Fibroblast of lung (primary cell): ENCODE measurements at regions not wholly inside any gene's neighbourhood (a gene's known extent, or its start where the extent isn't known, plus 50 kb on each side); places are given as distances from the start of the nearest gene placed in this dataset.

Experiments
- DNase-seq, 2 donors: peaks; one replicate each; pipeline versions ENCODE4 v3.0.0 to v3.0.0-alpha.2; 2010; ENCODE audit warnings: low read depth in 2 of 2
- H2AFZ ChIP-seq: 2 replicates; pipeline ENCODE4 v1.5.1; 2012; ENCODE audit warnings: low read length, control low read depth, inconsistent platforms
- H3K27ac ChIP-seq: 2 replicates; pipeline ENCODE4 v1.5.1; 2011; ENCODE audit warnings: low read length, control low read depth; ENCODE audit not compliant: insufficient read depth
- H3K27me3 ChIP-seq: 2 replicates; pipeline ENCODE4 v1.5.1; 2011; ENCODE audit warnings: mild to moderate bottlenecking, low read length; ENCODE audit not compliant: control insufficient read depth, insufficient read depth
- H3K36me3 ChIP-seq: 2 replicates; pipeline ENCODE4 v1.5.1; 2011; ENCODE audit warnings: low read length; ENCODE audit not compliant: control insufficient read depth, insufficient read depth
- H3K4me1 ChIP-seq: 2 replicates; pipeline ENCODE4 v1.5.1; 2011; ENCODE audit warnings: low read length; ENCODE audit not compliant: control insufficient read depth, insufficient read depth; ENCODE audit errors: extremely low read depth
- H3K4me2 ChIP-seq: 2 replicates; pipeline ENCODE4 v1.5.1; 2011; ENCODE audit warnings: low read length, control low read depth; ENCODE audit not compliant: insufficient read depth; ENCODE audit errors: extremely low read depth
- H3K4me3 ChIP-seq, 4 experiments: fragments of 200-600 bp in 1 of 4; sonication (generic) in 1 of 4; replicated peaks in 1 of 4; 2 replicates each; pipeline ENCODE4 v1.5.1; 2011 to 2016; ENCODE audit warnings: low read length in 4 of 4, low read depth in 3 of 4, mild to moderate bottlenecking in 3 of 4, control low read depth in 2 of 4, inconsistent platforms in 1 of 4, mixed read lengths in 1 of 4; ENCODE audit not compliant: insufficient read depth in 1 of 4; ENCODE audit errors: control extremely low read depth in 1 of 4
- H3K79me2 ChIP-seq: 2 replicates; pipeline ENCODE4 v1.5.1; 2012; ENCODE audit warnings: mild to moderate bottlenecking, low read length, inconsistent platforms; ENCODE audit not compliant: control insufficient read depth, insufficient read depth
- H3K9ac ChIP-seq: 2 replicates; pipeline ENCODE4 v1.5.1; 2011; ENCODE audit warnings: mild to moderate bottlenecking, low read length, control low read depth; ENCODE audit not compliant: insufficient read depth
- H3K9me3 ChIP-seq: 2 replicates; pipeline ENCODE4 v1.5.1; 2012; ENCODE audit warnings: low read depth, low read length; ENCODE audit not compliant: control insufficient read depth, insufficient read depth
- H4K20me1 ChIP-seq: 2 replicates; pipeline ENCODE4 v1.5.1; 2011; ENCODE audit warnings: low read length; ENCODE audit not compliant: control insufficient read depth, insufficient read depth; ENCODE audit errors: extremely low read depth
- EZH2 ChIP-seq: IDR thresholded peaks from 2 replicates; pipeline ENCODE4 v1.5.1; 2012; ENCODE audit warnings: low read length, control low read depth, mild to moderate bottlenecking; ENCODE audit errors: missing control alignments
- TF ChIP-seq, protein P1 (sequence below), 2 donors: IDR thresholded peaks in 1 of 2; conservative IDR thresholded peaks in 1 of 2; 1 replicate in 1 of 2; 2 replicates in 1 of 2; pipeline ENCODE4 v1.5.1; 2011 to 2012; ENCODE audit warnings: low read length in 2 of 2, control low read depth in 1 of 2, inconsistent platforms in 1 of 2, low read depth in 1 of 2, mild to moderate bottlenecking in 1 of 2

- Histone ChIP-seq H3K36me3 (no peaks in the 10 kb centered on the region), H2AFZ (no peak overlapping the region), H3K79me2 (no peaks in the 10 kb centered on the region), H3K9ac (no peak overlapping the region), H3K4me3 (no peak overlapping the region), H4K20me1 (no peaks in the 10 kb centered on the region), H3K27ac (no peak overlapping the region), H3K4me1 (no peaks in the 10 kb centered on the region), H3K9me3 (no peaks in the 10 kb centered on the region), H3K4me2 (no peak overlapping the region), H3K27me3 (no peaks in the 10 kb centered on the region)
- TF ChIP-seq, protein P1, sequence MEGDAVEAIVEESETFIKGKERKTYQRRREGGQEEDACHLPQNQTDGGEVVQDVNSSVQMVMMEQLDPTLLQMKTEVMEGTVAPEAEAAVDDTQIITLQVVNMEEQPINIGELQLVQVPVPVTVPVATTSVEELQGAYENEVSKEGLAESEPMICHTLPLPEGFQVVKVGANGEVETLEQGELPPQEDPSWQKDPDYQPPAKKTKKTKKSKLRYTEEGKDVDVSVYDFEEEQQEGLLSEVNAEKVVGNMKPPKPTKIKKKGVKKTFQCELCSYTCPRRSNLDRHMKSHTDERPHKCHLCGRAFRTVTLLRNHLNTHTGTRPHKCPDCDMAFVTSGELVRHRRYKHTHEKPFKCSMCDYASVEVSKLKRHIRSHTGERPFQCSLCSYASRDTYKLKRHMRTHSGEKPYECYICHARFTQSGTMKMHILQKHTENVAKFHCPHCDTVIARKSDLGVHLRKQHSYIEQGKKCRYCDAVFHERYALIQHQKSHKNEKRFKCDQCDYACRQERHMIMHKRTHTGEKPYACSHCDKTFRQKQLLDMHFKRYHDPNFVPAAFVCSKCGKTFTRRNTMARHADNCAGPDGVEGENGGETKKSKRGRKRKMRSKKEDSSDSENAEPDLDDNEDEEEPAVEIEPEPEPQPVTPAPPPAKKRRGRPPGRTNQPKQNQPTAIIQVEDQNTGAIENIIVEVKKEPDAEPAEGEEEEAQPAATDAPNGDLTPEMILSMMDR (conservative IDR thresholded peaks at IDR 0.05 in 1 of 2, IDR thresholded peaks at IDR 0.05 in 1 of 2; ENCODE audit: low read depth in 1 of 2, low read length in 2 of 2) = no peak
- no peak for TF ChIP-seq EZH2
- no peak for DNase-seq
Observed at GRCh38 chr4:41375561-41375960, 118.8 kb downstream of the UCHL1 start.

GRCh38 chr4:41377196-41377595 is 120.5 kb downstream of the UCHL1 start:
- Histone ChIP-seq H3K9me3 (no peaks in the 10 kb centered on the region), H3K9ac (no peak overlapping the region), H3K4me1 (no peaks in the 10 kb centered on the region), H3K79me2 (no peaks in the 10 kb centered on the region), H3K4me3 (no peak overlapping the region), H4K20me1 (no peaks in the 10 kb centered on the region), H3K36me3 (no peaks in the 10 kb centered on the region), H3K4me2 (no peak overlapping the region), H3K27me3 (no peaks in the 10 kb centered on the region), H3K27ac (no peak overlapping the region), H2AFZ (no peak overlapping the region)
- TF ChIP-seq, protein P1 (conservative IDR thresholded peaks at IDR 0.05 in 1 of 2, IDR thresholded peaks at IDR 0.05 in 1 of 2; ENCODE audit: low read depth in 1 of 2, low read length in 2 of 2) = no peak
- no peak for TF ChIP-seq EZH2
- no peak for DNase-seq

DNA sequence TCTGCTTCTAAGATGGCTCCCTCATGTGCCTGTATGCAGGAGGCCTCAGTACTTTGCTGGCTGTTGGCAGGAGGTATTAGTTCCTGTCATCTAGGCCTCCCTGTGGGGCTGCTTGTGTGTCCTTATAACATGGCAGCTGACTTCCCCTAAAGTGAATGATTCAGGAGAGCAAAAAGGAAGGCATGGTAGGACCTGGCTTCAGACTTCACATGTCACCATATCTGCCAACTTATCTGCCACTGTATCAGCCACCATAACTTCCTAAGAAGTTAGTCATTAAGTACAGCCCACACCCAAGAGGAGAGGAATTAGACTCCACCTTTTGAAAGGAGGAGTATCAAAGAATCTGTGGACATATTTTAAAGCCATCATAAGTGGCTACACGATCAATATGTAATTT is 122.5 kb downstream of the UCHL1 start:
- no peaks in the 10 kb centered on the region for H3K79me2 ChIP-seq
- H3K9ac ChIP-seq = no peak overlapping the region
- no peak for DNase-seq
- no peaks in the 10 kb centered on the region for H4K20me1 ChIP-seq
- H3K4me2 ChIP-seq = no peak overlapping the region
- no peak for TF ChIP-seq EZH2
- TF ChIP-seq, protein P1 (conservative IDR thresholded peaks at IDR 0.05 in 1 of 2, IDR thresholded peaks at IDR 0.05 in 1 of 2; ENCODE audit: low read depth in 1 of 2, low read length in 2 of 2) = no peak
- no peaks in the 10 kb centered on the region for H3K9me3 ChIP-seq
- H3K36me3 ChIP-seq = no peaks in the 10 kb centered on the region
- H3K27ac ChIP-seq = no peak overlapping the region
- H2AFZ ChIP-seq = no peak overlapping the region
- no peak overlapping the region for H3K4me3 ChIP-seq
- H3K27me3 ChIP-seq = no peaks in the 10 kb centered on the region
- no peaks in the 10 kb centered on the region for H3K4me1 ChIP-seq
